ENCODE measurements at regions not wholly inside any gene's neighbourhood (a gene's known extent, or its start where the extent isn't known, plus 50 kb on each side); places are given as distances from the start of the nearest gene placed in this dataset.

DNA sequence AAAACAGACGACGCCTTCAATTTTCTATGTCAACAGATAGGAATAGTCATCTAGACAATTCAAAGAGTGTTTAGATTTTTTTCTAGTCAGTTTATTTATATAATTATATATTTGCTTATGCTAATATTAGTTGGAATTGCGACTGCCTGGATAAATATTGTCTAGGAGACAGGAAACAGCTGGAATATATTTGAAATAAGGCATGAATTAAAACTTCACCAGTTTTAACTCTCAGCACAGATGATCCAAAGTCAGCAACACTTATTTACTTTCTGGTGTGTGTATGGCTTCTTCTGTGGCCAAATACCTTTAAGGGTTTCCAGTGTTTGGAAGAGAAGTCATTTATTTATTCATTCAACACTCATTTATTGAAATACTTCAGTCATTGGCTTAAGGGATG, 1215.4 kb upstream of the USP15 start:
- no peak for DNase-seq (ENCODE audit: extremely low read depth, low read depth)

DNA sequence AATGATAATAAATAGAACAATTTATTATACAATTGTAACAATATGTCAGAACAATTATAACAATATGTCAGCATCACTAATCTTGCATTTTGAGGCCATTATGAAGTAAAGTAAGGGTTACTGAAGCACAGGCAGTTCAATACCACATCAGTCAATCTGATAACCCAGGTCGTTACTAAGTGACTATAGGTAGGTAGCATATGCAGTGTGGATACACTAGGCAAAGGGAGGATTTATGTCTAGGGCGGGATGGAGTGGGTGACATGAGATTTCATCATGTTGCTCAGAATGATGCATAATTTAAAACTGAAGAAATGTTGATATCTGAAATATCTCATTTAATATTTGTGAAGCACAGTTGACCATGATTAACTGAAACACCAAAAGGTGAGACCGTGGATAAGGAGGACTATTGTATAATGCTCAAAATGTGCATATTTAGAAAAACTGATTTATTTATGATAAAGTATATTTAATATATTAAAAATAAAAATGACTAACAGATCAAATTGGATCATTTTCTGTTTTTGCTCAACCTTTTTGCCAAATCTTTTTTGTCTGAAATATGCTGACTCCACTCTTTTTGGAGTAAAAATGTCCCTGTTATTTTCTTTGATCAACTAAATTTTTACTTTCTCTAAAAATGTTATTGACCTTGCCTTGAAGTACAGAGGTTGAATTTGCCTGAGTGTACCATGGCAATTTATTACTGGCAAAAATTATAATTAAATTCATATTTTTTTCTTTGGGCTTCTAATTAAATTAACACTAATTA, 1189.4 kb upstream of the USP15 start:
- H3K4me3 ChIP-seq (replicated peaks; ENCODE audit: low read depth, low read length): no peak overlapping the region
- TF ChIP-seq, protein P1, sequence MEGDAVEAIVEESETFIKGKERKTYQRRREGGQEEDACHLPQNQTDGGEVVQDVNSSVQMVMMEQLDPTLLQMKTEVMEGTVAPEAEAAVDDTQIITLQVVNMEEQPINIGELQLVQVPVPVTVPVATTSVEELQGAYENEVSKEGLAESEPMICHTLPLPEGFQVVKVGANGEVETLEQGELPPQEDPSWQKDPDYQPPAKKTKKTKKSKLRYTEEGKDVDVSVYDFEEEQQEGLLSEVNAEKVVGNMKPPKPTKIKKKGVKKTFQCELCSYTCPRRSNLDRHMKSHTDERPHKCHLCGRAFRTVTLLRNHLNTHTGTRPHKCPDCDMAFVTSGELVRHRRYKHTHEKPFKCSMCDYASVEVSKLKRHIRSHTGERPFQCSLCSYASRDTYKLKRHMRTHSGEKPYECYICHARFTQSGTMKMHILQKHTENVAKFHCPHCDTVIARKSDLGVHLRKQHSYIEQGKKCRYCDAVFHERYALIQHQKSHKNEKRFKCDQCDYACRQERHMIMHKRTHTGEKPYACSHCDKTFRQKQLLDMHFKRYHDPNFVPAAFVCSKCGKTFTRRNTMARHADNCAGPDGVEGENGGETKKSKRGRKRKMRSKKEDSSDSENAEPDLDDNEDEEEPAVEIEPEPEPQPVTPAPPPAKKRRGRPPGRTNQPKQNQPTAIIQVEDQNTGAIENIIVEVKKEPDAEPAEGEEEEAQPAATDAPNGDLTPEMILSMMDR (IDR thresholded peaks at IDR 0.05; ENCODE audit: low read depth, low read length, missing control alignments): no peak
- no peak for DNase-seq (ENCODE audit: extremely low read depth, low read depth)

More for the DNA sequence above, 1215.4 kb upstream of the USP15 start:
- TF ChIP-seq, protein P1 (IDR thresholded peaks at IDR 0.05; ENCODE audit: low read depth, low read length, missing control alignments): no peak
- no peak overlapping the region for H3K4me3 ChIP-seq (replicated peaks; ENCODE audit: low read depth, low read length)

DNA sequence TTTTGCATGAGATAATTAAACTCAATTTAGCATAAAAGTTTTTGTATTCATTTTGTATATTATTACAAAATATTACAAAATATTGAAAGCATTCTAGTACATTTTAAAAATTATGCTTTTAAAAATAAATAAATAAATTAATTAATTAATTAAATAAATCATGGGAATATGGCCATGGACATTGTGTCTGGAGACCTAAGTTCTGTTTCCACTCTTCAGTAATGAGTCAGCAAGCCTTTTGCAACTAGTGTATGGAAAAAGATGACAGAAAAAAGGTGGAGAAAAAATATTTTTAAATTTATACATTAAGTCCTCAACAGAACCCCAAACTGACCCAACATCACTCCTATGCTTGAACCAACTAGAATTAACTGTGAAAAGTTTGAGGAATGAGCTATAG, 1187.5 kb upstream of the USP15 start:
- TF ChIP-seq, protein P1 (IDR thresholded peaks at IDR 0.05; ENCODE audit: low read depth, low read length, missing control alignments): no peak
- no peak for DNase-seq (ENCODE audit: extremely low read depth, low read depth)
- no peak overlapping the region for H3K4me3 ChIP-seq (replicated peaks; ENCODE audit: low read depth, low read length)

DNA sequence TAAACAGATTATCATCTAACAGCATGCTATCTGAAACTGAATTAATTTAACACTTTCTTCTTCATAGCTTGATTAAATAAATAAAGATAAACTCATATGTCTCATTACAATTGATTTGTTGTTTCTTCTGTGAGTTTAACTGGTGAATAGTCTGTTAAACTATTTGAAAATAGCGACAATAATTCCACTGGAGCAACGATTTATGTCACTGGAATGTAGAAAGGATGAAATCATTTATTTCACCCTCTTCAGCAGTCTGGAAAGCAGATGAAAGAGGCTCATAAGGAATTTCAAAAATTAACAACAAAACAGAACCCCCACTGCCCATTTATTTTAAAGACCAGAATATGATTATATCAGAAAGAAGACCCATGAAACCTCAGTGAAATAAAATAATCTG, 1165.1 kb upstream of the USP15 start:
- DNase-seq (ENCODE audit: extremely low read depth, low read depth): no peak
- TF ChIP-seq, protein P1 (IDR thresholded peaks at IDR 0.05; ENCODE audit: low read depth, low read length, missing control alignments): no peak
- no peak overlapping the region for H3K4me3 ChIP-seq (replicated peaks; ENCODE audit: low read depth, low read length)

DNA sequence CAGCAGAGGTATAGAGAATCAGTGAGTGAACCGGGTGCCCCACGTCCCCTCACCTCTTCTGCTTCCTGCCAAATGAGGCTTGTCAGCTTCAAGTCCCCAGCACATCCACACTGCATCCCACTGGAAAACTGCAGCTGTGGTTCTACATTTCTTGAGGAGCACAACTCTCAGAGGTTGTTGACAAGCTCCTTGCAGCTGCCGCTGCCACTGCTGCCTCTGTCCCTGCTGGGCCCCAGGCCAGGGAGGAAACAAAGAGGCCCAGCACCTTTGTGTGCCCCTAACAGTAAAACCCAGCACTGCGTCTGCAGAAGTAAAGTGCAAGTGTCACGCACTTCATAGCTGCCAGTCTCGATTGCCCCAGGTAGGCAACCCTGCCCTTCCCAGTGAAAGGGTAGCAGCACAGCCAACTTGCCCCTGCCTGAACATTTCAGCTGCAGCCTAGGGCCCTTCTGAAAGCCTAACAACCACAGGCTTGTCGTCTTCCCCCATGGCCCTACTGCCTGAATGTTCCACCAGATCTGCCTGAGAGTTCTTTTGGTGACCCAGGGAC, 1162.1 kb upstream of the USP15 start:
- no peak for DNase-seq (ENCODE audit: extremely low read depth, low read depth)
- H3K4me3 ChIP-seq (replicated peaks; ENCODE audit: low read depth, low read length): no peak overlapping the region
- TF ChIP-seq, protein P1 (IDR thresholded peaks at IDR 0.05; ENCODE audit: low read depth, low read length, missing control alignments): no peak

DNA sequence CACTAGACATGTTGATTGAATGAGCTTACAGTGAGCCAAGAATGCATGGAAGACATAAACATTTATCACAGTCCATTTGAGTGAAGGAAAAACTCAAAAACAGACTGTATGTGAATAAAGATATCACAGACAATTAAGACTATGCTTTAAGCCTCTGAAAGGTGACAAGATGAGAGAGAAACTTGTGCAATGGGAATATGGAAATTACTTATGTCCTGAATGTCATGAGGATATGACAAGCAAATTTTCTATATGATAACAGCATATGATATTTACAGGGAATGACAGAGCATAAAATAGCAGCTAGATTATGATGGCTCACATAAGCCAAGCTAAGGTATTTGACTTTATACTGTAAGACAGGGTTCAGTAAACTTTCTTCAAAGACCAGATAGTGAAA, 1153.1 kb upstream of the USP15 start:
- TF ChIP-seq, protein P1 (IDR thresholded peaks at IDR 0.05; ENCODE audit: low read depth, low read length, missing control alignments): no peak
- no peak for DNase-seq (ENCODE audit: extremely low read depth, low read depth)

More for the DNA sequence above, 1153.1 kb upstream of the USP15 start:
- no peak overlapping the region for H3K4me3 ChIP-seq (replicated peaks; ENCODE audit: low read depth, low read length)

Data from HFF-Myc (cell line).